ENCODE measurements at regions not wholly inside any gene's neighbourhood (a gene's known extent, or its start where the extent isn't known, plus 50 kb on each side); places are given as distances from the start of the nearest gene placed in this dataset.

GRCh38 chr1:184824691-184825323 lies 70.1 kb upstream of the EDEM3 start:
- no peak overlapping the region for H3K4me3 ChIP-seq (ENCODE audit: control insufficient read depth, low read depth, low read length)
- TF ChIP-seq CTCF (IDR thresholded peaks at IDR 0.05; ENCODE audit: control insufficient read depth, insufficient read depth, low read depth, low read length, missing control alignments) = no peak
- no peak for DNase-seq (ENCODE audit: low read depth)

GRCh38 chr1:184823080-184823479 lies 68.4 kb upstream of the EDEM3 start:
- no peak for DNase-seq (ENCODE audit: low read depth)
- no peak for TF ChIP-seq CTCF (IDR thresholded peaks at IDR 0.05; ENCODE audit: control insufficient read depth, insufficient read depth, low read depth, low read length, missing control alignments)
- no peak overlapping the region for H3K4me3 ChIP-seq (ENCODE audit: control insufficient read depth, low read depth, low read length)

GRCh38 chr1:184822267-184822666 lies 67.6 kb upstream of the EDEM3 start:
- no peak for DNase-seq (ENCODE audit: low read depth)
- H3K4me3 ChIP-seq (ENCODE audit: control insufficient read depth, low read depth, low read length) = no peak overlapping the region
- TF ChIP-seq CTCF (IDR thresholded peaks at IDR 0.05; ENCODE audit: control insufficient read depth, insufficient read depth, low read depth, low read length, missing control alignments) = no peak

- no peak for DNase-seq (ENCODE audit: low read depth)
- TF ChIP-seq CTCF (IDR thresholded peaks at IDR 0.05; ENCODE audit: control insufficient read depth, insufficient read depth, low read depth, low read length, missing control alignments) = no peak
- H3K4me3 ChIP-seq (ENCODE audit: control insufficient read depth, low read depth, low read length) = no peak overlapping the region
Measured at GRCh38 chr1:184821658-184822057, 67.0 kb upstream of the EDEM3 start.

GRCh38 chr1:184820956-184821355 lies 66.3 kb upstream of the EDEM3 start:
- TF ChIP-seq CTCF (IDR thresholded peaks at IDR 0.05; ENCODE audit: control insufficient read depth, insufficient read depth, low read depth, low read length, missing control alignments) = no peak
- no peak for DNase-seq (ENCODE audit: low read depth)
- H3K4me3 ChIP-seq (ENCODE audit: control insufficient read depth, low read depth, low read length) = no peak overlapping the region

GRCh38 chr1:184820218-184820750 lies 65.6 kb upstream of the EDEM3 start:
- H3K4me3 ChIP-seq (ENCODE audit: control insufficient read depth, low read depth, low read length) = no peak overlapping the region
- TF ChIP-seq CTCF (IDR thresholded peaks at IDR 0.05; ENCODE audit: control insufficient read depth, insufficient read depth, low read depth, low read length, missing control alignments) = no peak
- DNase-seq (ENCODE audit: low read depth) = no peak

Data from AG09309 (cell line).